Psoas muscle (tissue), 7 donors: ENCODE measurements at regions not wholly inside any gene's neighbourhood (a gene's known extent, or its start where the extent isn't known, plus 50 kb on each side); places are given as distances from the start of the nearest gene placed in this dataset.

Source experiments
- ATAC-seq, 4 donors: fragments of 200-7000 bp; cut with Tn5 transposase; one replicate each; pipeline ENCODE4 v1.9.1; 2020; ENCODE audit warnings: moderate library complexity in 3 of 4, mild to moderate bottlenecking in 2 of 4
- DNase-seq, 2 donors: peaks; one replicate each; pipeline ENCODE4 v3.0.0-alpha.2; 2020
- H3K27ac ChIP-seq: fragments of 200-600 bp; one replicate; pipeline ENCODE4 v1.8.0; 2022
- H3K27me3 ChIP-seq, 3 donors: fragments of 200-600 bp in 1 of 3; one replicate each; pipeline versions ENCODE4 v1.6.1 to v1.8.0; 2013 to 2022; ENCODE audit warnings: low read length in 2 of 3, mild to moderate bottlenecking in 2 of 3, moderate library complexity in 1 of 3; ENCODE audit not compliant: insufficient read depth in 3 of 3
- H3K36me3 ChIP-seq, 2 donors: fragments of 200-600 bp in 1 of 2; one replicate each; pipeline versions ENCODE4 v1.6.1 to v1.8.0; 2013 to 2022; ENCODE audit warnings: low read depth in 1 of 2, mild to moderate bottlenecking in 1 of 2, moderate library complexity in 1 of 2; ENCODE audit not compliant: insufficient read depth in 1 of 2
- H3K4me1 ChIP-seq: fragments of 200-600 bp; one replicate; pipeline ENCODE4 v1.8.0; 2022
- H3K4me3 ChIP-seq: fragments of 200-600 bp; one replicate; pipeline ENCODE4 v1.8.0; 2022; ENCODE audit warnings: mild to moderate bottlenecking
- H3K9me3 ChIP-seq: fragments of 200-600 bp; one replicate; pipeline ENCODE4 v1.8.0; 2022
- CTCF ChIP-seq: fragments of 200-600 bp; IDR thresholded peaks from one replicate; pipeline ENCODE4 v1.8.0; 2022; ENCODE audit warnings: antibody characterized with exemption
- WGBS, 3 donors: extraction: QIAGEN DNeasy Blood & Tissue Kit; methylation state at CpG; one replicate each; pipeline versions ENCODE4 v1.1.6 to v1.1.7; 2013; 5-methylcytosine and 5-hydroxymethylcytosine counted together
- intact Hi-C, 2 donors: fragments of 100-400 bp; cut with DNase I; formaldehyde crosslinking; loops; one replicate each; pipeline versions ENCODE4 v1.11.0 to v1.14.2; 2022
- donor health status: healthy with polysubstance abuse.
- donor health status: DM: no; HTN: no; CAD: no; lungs with moderate emphysema.
- donor health status: Bipolar disorder and iron deficiency.
- donor health status: healthy.
- donor health status: DM: yes; HTN: yes; CAD: no.
- donor health status: DM: no; HTN: no; CAD: no.
- donor health status: DM: yes; HTN: yes; CAD: no.

GRCh38 chr4:74653331-74654229 is 140.7 kb downstream of the BTC start:
- DNase-seq = no peak

GRCh38 chr4:74654230-74654681 is 140.1 kb downstream of the BTC start:
- WGBS, 3 donors = 76 to 81% (median 77%) methylated on average over 8 of the region's 8 CpGs
- Histone ChIP-seq H3K27me3 (no peaks in the 10 kb centered on the region), H3K4me1 (no peaks in the 10 kb centered on the region), H3K4me3 (no peak overlapping the region), H3K36me3 (no peaks in the 10 kb centered on the region), H3K27ac (no peak overlapping the region), H3K9me3 (no peaks in the 10 kb centered on the region)
- TF ChIP-seq CTCF = no peak
- no peak for DNase-seq
- intact Hi-C loops = no loop called here
- no peak for ATAC-seq

More at GRCh38 chr4:74653331-74654229, 140.7 kb downstream of the BTC start:
- H3K4me3 ChIP-seq = no peak overlapping the region
- no peaks in the 10 kb centered on the region for H3K27me3 ChIP-seq
- TF ChIP-seq CTCF = no peak
- no peak for ATAC-seq
- H3K27ac ChIP-seq = no peak overlapping the region
- H3K36me3 ChIP-seq = no peaks in the 10 kb centered on the region
- intact Hi-C loops = no loop called here
- no peaks in the 10 kb centered on the region for H3K9me3 ChIP-seq
- no peaks in the 10 kb centered on the region for H3K4me1 ChIP-seq
- 74 to 81% (median 78%) methylated on average over 7 of the region's 7 CpGs for WGBS, 3 donors

GRCh38 chr4:74656596-74656995 is 137.7 kb downstream of the BTC start:
- H3K9me3 ChIP-seq = no peaks in the 10 kb centered on the region
- ATAC-seq (no peak), DNase-seq (no peak)
- intact Hi-C loops = no loop called here
- H3K27me3 ChIP-seq = no peaks in the 10 kb centered on the region
- H3K27ac ChIP-seq = no peak overlapping the region
- WGBS, 3 donors = 88 to 93% (median 92%) methylated on average over 1 of the region's 1 CpG
- H3K4me1 ChIP-seq = no peaks in the 10 kb centered on the region
- no peak overlapping the region for H3K4me3 ChIP-seq
- TF ChIP-seq CTCF = no peak
- H3K36me3 ChIP-seq = no peaks in the 10 kb centered on the region

GRCh38 chr4:74658116-74658515 is 136.2 kb downstream of the BTC start:
- ATAC-seq (no peak), DNase-seq (no peak)
- 92 to 100% (median 100%) methylated on average over 1 of the region's 1 CpG for whole genome bisulfite sequencing, 3 donors
- Histone ChIP-seq H3K27ac (no peak overlapping the region), H3K36me3 (no peaks in the 10 kb centered on the region), H3K4me1 (no peaks in the 10 kb centered on the region), H3K9me3 (no peaks in the 10 kb centered on the region), H3K27me3 (no peaks in the 10 kb centered on the region), H3K4me3 (no peak overlapping the region)
- intact Hi-C loops = no loop called here
- TF ChIP-seq CTCF = no peak
